ENCODE measurements at regions not wholly inside any gene's neighbourhood (a gene's known extent, or its start where the extent isn't known, plus 50 kb on each side); places are given as distances from the start of the nearest gene placed in this dataset.

DNA sequence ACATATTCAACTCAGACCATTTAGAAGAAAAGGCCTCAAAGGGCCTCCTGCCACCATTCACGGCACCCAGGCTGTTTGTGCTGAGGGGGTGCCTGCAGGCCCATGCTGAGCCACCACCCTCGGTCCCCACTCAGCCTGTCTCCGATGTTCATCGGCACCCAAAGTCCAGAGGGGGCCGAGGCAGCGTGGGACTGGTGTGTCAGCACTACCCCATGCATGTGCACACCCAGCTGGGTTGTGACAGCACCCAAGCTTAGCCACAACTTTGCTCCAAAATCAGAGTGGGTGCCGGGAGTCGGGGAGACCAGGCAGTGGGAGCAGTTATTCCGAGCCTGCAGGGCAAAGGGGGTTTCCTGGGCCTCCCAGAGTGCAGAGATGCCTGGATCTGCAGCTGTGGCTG lies 508.5 kb upstream of the ZNF717 start:
- TF ChIP-seq CTCF (IDR thresholded peaks at IDR 0.05) (no peak), POLR2A (IDR thresholded peaks at IDR 0.05) (no peak)
